NK-92 (cell line): ENCODE measurements at regions not wholly inside any gene's neighbourhood (a gene's known extent, or its start where the extent isn't known, plus 50 kb on each side); places are given as distances from the start of the nearest gene placed in this dataset.
"Not testable (repeated sequence)": the region's sequence is repeated elsewhere in the genome, so short reads cannot be mapped to it uniquely, and the experiment has no call there.

ENCODE experiments used
- DNase-seq: peaks from one replicate; lab custom pipeline; 2025; ENCODE audit not compliant: unreplicated experiment; lab: John Stamatoyannopoulos, UW

DNA sequence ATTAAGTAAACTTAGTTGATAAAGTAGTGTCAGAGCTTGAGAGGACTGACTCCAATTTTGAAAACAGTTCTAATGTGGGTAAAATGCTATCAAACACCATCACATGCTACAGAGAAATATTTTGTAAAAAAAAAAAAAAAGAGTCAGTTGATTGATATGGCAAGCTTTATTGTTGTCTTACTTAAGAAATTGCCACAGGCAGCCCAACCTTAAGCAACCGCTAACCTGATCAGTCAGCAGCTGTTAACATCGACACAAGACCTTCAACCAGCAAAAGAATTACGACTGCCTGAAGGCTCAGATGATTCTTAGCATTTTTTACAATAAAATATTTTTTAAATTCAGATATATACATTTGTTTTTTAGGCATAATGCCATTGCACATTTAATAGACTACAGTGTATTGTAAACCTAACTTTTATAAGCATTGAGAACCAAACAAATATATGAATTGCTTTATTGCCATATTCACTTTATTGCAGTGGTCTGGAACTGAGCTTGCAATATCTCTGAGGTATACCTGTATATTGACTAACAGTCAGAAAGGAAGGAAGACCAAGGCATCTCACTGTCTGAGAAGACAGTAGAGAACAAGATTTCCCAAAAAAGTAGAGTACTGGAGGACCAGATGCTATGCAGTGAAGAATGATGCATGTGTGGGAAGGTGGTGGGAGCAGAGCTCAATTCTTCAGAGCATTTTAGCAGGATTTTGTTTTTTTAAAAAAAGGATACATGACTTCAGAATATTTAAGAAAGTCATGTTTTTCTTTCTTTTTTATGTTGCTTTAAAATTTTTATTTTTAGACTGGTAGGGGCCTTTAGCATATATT is 973.8 kb upstream of the GYPC start:
- DNase-seq, result no peak

- DNase-seq, result no peak
Measured at GRCh38 chr2:125684256-125684655, 971.7 kb upstream of the GYPC start.

DNA sequence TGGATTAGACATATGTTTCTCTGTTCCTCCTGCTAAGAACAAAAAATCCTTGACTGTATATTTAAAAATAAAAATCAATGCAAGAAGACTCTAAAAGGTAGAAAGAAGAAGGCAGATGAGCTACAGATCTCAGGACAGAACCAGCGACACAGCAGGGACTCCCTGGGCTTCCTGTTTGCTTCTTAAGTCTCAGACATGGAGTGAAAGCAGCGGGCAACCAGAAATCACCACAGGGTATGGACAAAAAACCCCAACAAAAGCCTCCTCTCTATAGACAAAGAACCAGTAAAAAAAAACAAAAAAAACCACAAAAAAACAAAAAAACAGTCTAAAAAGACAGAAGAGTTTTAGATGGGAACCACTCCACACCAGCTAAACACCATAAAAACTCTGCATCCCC is 971.0 kb upstream of the GYPC start:
- DNase-seq, result no peak

GRCh38 chr2:125696560-125696959 is 959.4 kb upstream of the GYPC start:
- DNase-seq, result no peak

- no peak for DNase-seq
Measured at GRCh38 chr2:125698280-125698679, 957.7 kb upstream of the GYPC start.

DNA sequence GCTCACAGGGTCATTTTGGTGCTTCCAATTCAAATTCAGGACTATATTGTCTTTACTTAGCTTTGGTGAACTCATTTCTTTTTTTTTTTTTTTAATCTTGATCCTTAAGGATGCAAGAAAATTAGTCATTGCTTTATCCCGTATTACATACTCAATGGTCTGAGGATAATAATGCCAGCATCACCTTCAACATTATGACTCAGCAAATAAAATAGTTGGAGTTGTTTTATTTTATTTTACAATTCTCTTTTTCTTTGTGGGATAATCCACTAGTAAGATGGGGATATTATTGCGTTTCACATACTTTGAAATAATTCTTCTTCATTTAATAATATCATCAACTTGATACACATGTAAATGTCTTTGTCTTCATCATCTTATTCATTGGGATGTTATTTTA is 954.9 kb upstream of the GYPC start:
- DNase-seq, result no peak

GRCh38 chr2:125707611-125708010 is 948.3 kb upstream of the GYPC start:
- DNase-seq, result no peak

GRCh38 chr2:125710561-125710960 is 945.4 kb upstream of the GYPC start:
- DNase-seq, result no peak

DNA sequence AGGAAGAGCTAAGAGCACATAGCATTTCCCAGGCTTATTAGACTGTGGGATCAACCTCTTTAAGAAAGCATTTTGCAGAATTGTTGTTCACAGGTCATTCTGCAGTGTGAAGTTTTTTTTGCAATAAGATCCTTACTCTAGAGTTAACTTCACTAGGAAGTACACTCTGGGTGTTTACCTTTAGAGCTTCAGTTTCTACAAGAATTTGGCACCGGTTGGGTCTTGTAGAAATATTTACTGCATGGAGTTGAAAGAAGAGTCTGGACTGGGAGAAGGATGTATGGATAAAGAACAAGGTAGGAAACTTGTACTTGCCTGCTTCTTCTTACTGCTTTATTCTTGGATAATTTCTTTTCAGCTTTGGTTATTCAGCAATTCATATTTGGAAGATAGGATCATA is 944.9 kb upstream of the GYPC start:
- no peak for DNase-seq

GRCh38 chr2:125713533-125713932 is 942.4 kb upstream of the GYPC start:
- DNase-seq, result no peak

DNA sequence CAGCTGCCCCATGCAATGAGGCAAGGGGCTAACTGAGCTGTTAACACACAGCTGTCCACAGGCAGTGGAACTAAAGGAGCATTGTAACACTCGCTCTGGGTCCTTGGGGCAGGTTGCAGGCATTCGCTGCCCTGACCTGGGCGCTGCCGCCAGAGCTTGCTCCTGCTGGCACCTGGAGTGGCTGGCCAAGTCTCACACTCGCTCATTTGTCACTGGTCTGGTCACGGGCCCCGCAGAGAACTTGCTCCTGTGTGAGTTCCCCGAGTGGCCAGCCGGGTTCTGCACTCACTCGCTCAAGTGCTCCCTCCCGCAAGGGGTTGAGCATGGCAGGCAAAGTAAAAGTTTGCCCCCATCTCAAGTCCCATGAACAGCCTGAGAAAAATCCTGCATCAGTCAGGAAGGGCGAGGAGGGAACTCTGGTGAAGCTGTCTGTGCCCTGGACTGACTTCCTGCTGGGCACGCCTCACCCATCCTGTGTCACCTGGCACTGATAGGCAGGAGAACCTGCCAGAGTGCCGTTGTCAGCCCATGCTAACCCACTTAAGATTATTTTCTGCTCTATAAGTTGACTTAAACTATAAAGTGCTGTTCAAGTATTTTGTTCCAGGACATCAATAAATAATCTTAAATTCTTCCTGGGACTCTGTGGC is 934.8 kb upstream of the GYPC start:
- no peak for DNase-seq

DNA sequence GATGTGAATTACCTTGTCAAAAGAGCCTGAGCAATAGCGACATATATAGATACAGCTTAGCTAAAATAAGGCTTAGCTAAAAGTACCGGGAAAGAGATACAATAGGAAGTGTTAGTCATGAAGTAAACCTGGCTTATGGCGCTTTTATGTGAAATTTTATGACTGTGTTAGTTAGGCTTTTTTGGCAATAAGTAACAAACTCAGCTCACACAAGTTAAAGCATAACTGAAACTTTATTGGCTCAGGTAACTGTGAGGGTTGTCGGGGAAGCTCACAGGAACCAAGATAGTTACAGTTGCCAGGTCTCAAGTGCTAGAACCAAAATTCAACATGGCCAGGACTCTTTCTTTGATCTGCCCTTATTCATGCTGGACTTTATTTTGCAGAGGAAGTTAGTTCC is 925.0 kb upstream of the GYPC start:
- no peak for DNase-seq

DNA sequence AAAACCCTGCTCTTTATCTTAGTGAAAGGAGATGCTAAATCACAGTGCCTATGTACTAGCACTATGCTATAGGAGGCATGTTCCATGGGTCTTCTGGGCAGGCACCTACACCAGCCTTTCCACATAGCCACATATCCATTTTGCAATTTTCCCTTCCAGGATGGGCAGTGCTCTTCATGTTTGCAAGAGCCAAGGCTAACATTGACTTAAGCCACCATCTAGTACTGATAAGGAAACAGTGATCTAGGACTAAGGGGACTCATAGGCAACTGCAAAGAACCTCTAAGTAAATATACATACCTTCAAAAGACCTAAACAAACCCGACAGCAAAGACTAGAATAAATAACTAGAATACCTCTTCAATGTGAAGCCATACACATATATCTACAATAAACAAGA is 919.7 kb upstream of the GYPC start:
- no peak for DNase-seq

GRCh38 chr2:125745514-125745913 is 910.4 kb upstream of the GYPC start:
- DNase-seq, result no peak

- no peak for DNase-seq
Measured at GRCh38 chr2:125746321-125747164, 909.4 kb upstream of the GYPC start.

- DNase-seq, result no peak
Measured at GRCh38 chr2:125747165-125747425, 908.9 kb upstream of the GYPC start.

DNA sequence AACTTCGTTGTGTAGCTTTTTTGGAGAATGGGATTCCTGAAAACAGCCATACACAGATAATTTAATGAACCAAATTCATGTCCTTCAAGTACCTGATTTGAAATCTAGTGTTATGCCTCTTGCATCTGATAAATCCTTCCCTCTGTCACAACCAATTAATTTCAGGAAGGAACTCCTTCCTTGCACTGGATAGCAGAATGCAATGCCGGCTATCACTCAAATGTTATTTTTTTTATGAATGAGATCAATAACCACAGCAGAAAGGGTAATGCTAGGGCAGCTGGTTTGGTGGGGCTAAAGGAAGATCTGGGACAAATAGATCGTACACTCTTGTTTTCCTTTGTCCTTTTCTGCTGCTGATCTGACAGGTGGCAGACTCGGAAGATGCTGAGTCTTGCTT is 899.5 kb upstream of the GYPC start:
- DNase-seq, result no peak

DNA sequence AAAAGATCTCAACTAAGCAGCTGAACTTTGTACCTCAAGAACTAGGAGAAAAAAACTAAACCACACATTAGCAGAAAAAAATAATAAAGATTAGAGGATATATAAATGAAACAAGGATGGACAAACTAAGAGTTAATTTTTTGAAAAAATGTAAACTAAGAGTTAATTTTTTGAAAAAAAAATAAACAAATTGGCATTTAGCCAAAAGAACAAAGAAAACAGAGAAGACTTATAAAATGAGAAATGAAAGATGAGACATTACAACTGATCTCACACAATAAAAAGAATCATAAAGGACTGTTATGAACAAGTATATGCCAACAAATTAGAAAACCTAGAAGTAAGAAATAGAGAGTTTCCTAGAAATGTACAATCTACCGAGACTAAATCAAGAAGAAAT is 859.2 kb upstream of the GYPC start:
- no peak for DNase-seq

GRCh38 chr2:125797192-125797591 is 858.8 kb upstream of the GYPC start:
- no peak for DNase-seq

- no peak for DNase-seq
Measured at GRCh38 chr2:125822746-125823145, 833.2 kb upstream of the GYPC start.

GRCh38 chr2:125825781-125826180 is 830.2 kb upstream of the GYPC start:
- DNase-seq, result not testable (repeated sequence)

GRCh38 chr2:125837128-125837527 is 818.8 kb upstream of the GYPC start:
- DNase-seq, result no peak
